A673 (cell line): ENCODE measurements at regions not wholly inside any gene's neighbourhood (a gene's known extent, or its start where the extent isn't known, plus 50 kb on each side); places are given as distances from the start of the nearest gene placed in this dataset.

Experiments
- BruUV-seq: library from RNA; stranded (reverse); fragments of 400-500 nt; replicated peaks from 2 replicates; lab custom pipeline; 2021; lab: Mats Ljungman, UMichigan
- CTCF ChIA-PET: fragments of 300-600 bp; sonication (Branson Sonifier 250); formaldehyde crosslinking; loops from one replicate; lab custom pipeline; 2022; ENCODE audit warnings: antibody characterized with exemption; lab: Charles Lee
- POLR2A ChIA-PET: fragments of 300-600 bp; sonication (Branson Sonifier 250); formaldehyde crosslinking; loops from one replicate; lab custom pipeline; 2022; ENCODE audit warnings: antibody characterized with exemption; ENCODE audit not compliant: low non-redundant PET; lab: Charles Lee
- DNase-seq: peaks from one replicate; pipeline ENCODE4 v3.0.0-alpha.2; 2015; ENCODE audit warnings: low spot score
- H3K27ac ChIP-seq: fragments of 200-600 bp; sonication (generic); 2 replicates; pipeline ENCODE4 v1.5.1; 2016; ENCODE audit warnings: mixed run types, low read depth, mild to moderate bottlenecking, mixed read lengths, antibody characterized with exemption, low read length; ENCODE audit not compliant: poor library complexity, severe bottlenecking
- H3K27me3 ChIP-seq: fragments of 200-600 bp; sonication (generic); replicated peaks from 2 replicates; pipeline ENCODE4 v1.6.1; 2017; ENCODE audit warnings: mixed run types, low read depth, mild to moderate bottlenecking, mixed read lengths, antibody characterized with exemption, low read length; ENCODE audit not compliant: insufficient read depth, poor library complexity
- H3K36me3 ChIP-seq: fragments of 200-600 bp; sonication (generic); 2 replicates; pipeline ENCODE4 v1.6.1; 2016; ENCODE audit warnings: mixed run types, mild to moderate bottlenecking, mixed read lengths, antibody characterized with exemption, low read length; ENCODE audit not compliant: insufficient read depth, poor library complexity, severe bottlenecking
- H3K4me1 ChIP-seq: fragments of 200-600 bp; sonication (generic); 2 replicates; pipeline ENCODE4 v1.6.1; 2017; ENCODE audit warnings: mixed run types, mild to moderate bottlenecking, mixed read lengths, antibody characterized with exemption, low read length; ENCODE audit not compliant: insufficient read depth, poor library complexity, severe bottlenecking
- H3K4me3 ChIP-seq: fragments of 200-600 bp; sonication (generic); 2 replicates; pipeline ENCODE4 v1.5.1; 2016; ENCODE audit warnings: low read depth, mixed run types, mild to moderate bottlenecking, mixed read lengths, low read length; ENCODE audit not compliant: poor library complexity, severe bottlenecking
- H3K9me3 ChIP-seq: fragments of 200-600 bp; sonication (generic); 2 replicates; pipeline ENCODE4 v1.6.1; 2016; ENCODE audit warnings: mixed run types, low read depth, mild to moderate bottlenecking, mixed read lengths, antibody characterized with exemption, low read length; ENCODE audit not compliant: poor library complexity, severe bottlenecking
- CTCF ChIP-seq: fragments of 300-800, 200-600 bp; sonication (generic); conservative IDR thresholded peaks from 2 replicates; pipeline ENCODE4 v1.5.1; 2017; ENCODE audit warnings: low read depth, mild to moderate bottlenecking, antibody characterized with exemption, low read length, moderate library complexity, mixed read lengths
- EZH2 ChIP-seq: fragments of 200-600 bp; sonication (generic); IDR thresholded peaks from 2 replicates; pipeline ENCODE4 v1.6.1; 2017; ENCODE audit warnings: borderline replicate concordance, low read depth, mild to moderate bottlenecking, mixed read lengths, antibody characterized with exemption, low read length; ENCODE audit not compliant: poor library complexity, severe bottlenecking
- intact Hi-C: fragments of 100-400 bp; cut with micrococcal nuclease; formaldehyde crosslinking; loops from one replicate; pipeline ENCODE4 v1.10.0; 2022; ENCODE audit not compliant: unreplicated experiment

DNA sequence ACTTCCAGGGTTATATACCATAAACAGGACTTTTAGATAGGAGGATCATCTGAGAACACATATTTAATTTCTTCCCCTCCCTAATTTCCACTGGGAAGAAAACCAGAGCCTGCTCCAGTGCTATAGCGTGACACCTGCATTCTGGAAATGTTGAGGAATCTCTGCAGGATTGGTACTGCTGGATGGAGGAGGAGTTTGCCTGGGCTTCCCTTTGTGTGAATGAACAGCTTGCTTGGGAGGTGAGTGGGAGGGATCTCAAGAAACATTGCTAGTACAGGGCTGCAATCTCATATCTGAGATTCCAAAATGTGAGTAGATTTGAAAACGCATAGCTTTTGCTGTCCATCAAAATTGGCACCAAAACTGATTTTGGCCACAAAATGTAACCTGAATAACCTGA, 295.9 kb upstream of the RGMA start:
- CTCF ChIA-PET, result no interaction called here

DNA sequence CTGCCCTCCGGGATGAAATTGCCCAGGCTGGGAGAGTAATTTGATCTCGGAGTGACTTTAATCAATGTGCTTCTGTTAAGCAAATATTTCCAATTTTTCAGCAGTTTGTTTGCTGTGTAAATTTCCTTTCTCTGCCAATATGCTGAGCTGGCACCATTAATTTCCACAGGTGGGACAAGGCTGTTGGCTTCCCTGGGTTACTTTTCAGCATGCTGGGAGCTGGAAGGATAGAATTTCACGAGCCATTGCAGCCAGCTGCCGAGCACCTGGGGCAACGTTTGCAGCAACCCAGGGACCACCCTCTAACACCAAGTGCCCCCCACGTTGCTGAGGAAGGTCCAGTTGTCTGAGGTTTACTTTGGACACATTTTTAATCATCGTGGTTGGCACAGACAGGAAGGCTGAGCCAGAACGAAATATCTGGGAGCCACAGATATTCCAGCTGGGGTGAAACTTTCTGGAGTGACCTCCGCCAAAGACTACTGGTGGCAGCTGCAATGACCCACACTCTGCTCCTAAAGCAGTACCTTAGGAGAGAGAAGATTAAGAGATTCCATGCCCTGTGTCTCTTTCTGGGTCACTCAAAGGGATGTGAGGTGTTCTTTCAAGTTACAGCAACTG, 293.3 kb upstream of the RGMA start:
- CTCF ChIA-PET, result no interaction called here
- Histone ChIP-seq H3K27me3 (no peaks in the 10 kb centered on the region), H3K36me3 (no peaks in the 10 kb centered on the region), H3K4me1 (no peaks in the 10 kb centered on the region), H3K4me3 (no peak overlapping the region), H3K27ac (no peak overlapping the region), H3K9me3 (no peaks in the 10 kb centered on the region)
- POLR2A ChIA-PET, result no interaction called here
- BruUV-seq, result no TSS peak
- TF ChIP-seq EZH2 (no peak), CTCF (no peak)
- DNase-seq, result no peak
- intact Hi-C loops, result no loop called here

More for the DNA sequence above, 295.9 kb upstream of the RGMA start:
- intact Hi-C loops, result no loop called here
- POLR2A ChIA-PET, result no interaction called here
- Histone ChIP-seq H3K27ac (no peak overlapping the region), H3K27me3 (no peaks in the 10 kb centered on the region), H3K4me3 (no peak overlapping the region), H3K4me1 (no peaks in the 10 kb centered on the region), H3K9me3 (no peaks in the 10 kb centered on the region), H3K36me3 (no peaks in the 10 kb centered on the region)
- no TSS peak for BruUV-seq
- TF ChIP-seq CTCF (no peak), EZH2 (no peak)
- no peak for DNase-seq

GRCh38 chr15:93378558-93378957, 289.5 kb upstream of the RGMA start:
- DNase-seq, result no peak
- ChIA-PET POLR2A (no interaction called here), CTCF (no interaction called here)
- no peaks in the 10 kb centered on the region for H3K36me3 ChIP-seq
- no TSS peak for BruUV-seq
- TF ChIP-seq EZH2 (no peak), CTCF (no peak)
- no peaks in the 10 kb centered on the region for H3K27me3 ChIP-seq
- no peak overlapping the region for H3K4me3 ChIP-seq
- no peak overlapping the region for H3K27ac ChIP-seq
- intact Hi-C loops, result no loop called here
- no peaks in the 10 kb centered on the region for H3K4me1 ChIP-seq
- H3K9me3 ChIP-seq, result no peaks in the 10 kb centered on the region
